Mesenchymal stem cell (in vitro differentiated cells and primary cell): ENCODE measurements at regions not wholly inside any gene's neighbourhood (a gene's known extent, or its start where the extent isn't known, plus 50 kb on each side); places are given as distances from the start of the nearest gene placed in this dataset.

ENCODE experiments used
- DNase-seq: peaks from one replicate; pipeline ENCODE4 v3.0.0-alpha.2; 2013
- H2AFZ ChIP-seq: one replicate; pipeline ENCODE4 v1.6.1; 2013; ENCODE audit warnings: low read depth, mild to moderate bottlenecking, control low read depth, inconsistent platforms, low read length, moderate library complexity
- H2AK5ac ChIP-seq: 2 replicates; pipeline ENCODE4 v1.6.1; 2013; ENCODE audit warnings: low read length, moderate library complexity, mild to moderate bottlenecking, inconsistent platforms; ENCODE audit not compliant: severe bottlenecking
- H2BK120ac ChIP-seq: one replicate; pipeline ENCODE4 v1.6.1; 2013; ENCODE audit warnings: low read depth, mild to moderate bottlenecking, inconsistent platforms, low read length, moderate library complexity
- H2BK12ac ChIP-seq, 2 experiments: one replicate each; pipeline ENCODE4 v1.6.1; 2013; ENCODE audit warnings: inconsistent platforms in 2 of 2, low read length in 2 of 2, mild to moderate bottlenecking in 2 of 2, moderate library complexity in 2 of 2, control low read depth in 1 of 2
- H2BK15ac ChIP-seq: one replicate; pipeline ENCODE4 v1.6.1; 2013; ENCODE audit warnings: mild to moderate bottlenecking, low read depth, inconsistent platforms; ENCODE audit not compliant: poor library complexity, severe bottlenecking
- H2BK5ac ChIP-seq: 2 replicates; pipeline ENCODE4 v1.6.1; 2013; ENCODE audit warnings: low read depth, mild to moderate bottlenecking, low read length, control low read depth, inconsistent platforms; ENCODE audit not compliant: poor library complexity, severe bottlenecking
- H3K14ac ChIP-seq, 2 experiments: one replicate each; pipeline ENCODE4 v1.6.1; 2013; ENCODE audit warnings: inconsistent platforms in 2 of 2, low read length in 2 of 2, control low read depth in 1 of 2, mild to moderate bottlenecking in 1 of 2, moderate library complexity in 1 of 2
- H3K18ac ChIP-seq, 2 experiments: one replicate each; pipeline ENCODE4 v1.6.1; 2013; ENCODE audit warnings: inconsistent platforms in 2 of 2, low read length in 2 of 2, control low read depth in 1 of 2, low read depth in 1 of 2, mild to moderate bottlenecking in 1 of 2
- H3K23ac ChIP-seq, 2 experiments: one replicate each; pipeline ENCODE4 v1.6.1; 2013; ENCODE audit warnings: inconsistent platforms in 2 of 2, low read length in 2 of 2, mild to moderate bottlenecking in 2 of 2, moderate library complexity in 2 of 2, control low read depth in 1 of 2
- H3K27ac ChIP-seq: 2 replicates; pipeline ENCODE4 v1.5.1; 2013; ENCODE audit warnings: mild to moderate bottlenecking, moderate library complexity, low read length, control low read depth, inconsistent platforms; ENCODE audit not compliant: poor library complexity, severe bottlenecking
- H3K27me3 ChIP-seq, 2 experiments: 2 replicates each; pipeline versions ENCODE4 v1.6.1 to v1.7.0; 2013; ENCODE audit warnings: low read length in 2 of 2, mild to moderate bottlenecking in 2 of 2, moderate library complexity in 2 of 2, control low read depth in 1 of 2, inconsistent platforms in 1 of 2; ENCODE audit not compliant: control insufficient read depth in 1 of 2, insufficient read depth in 1 of 2
- H3K36me3 ChIP-seq, 2 experiments: 2 replicates each; pipeline versions ENCODE4 v1.6.1 to v1.7.0; 2013; ENCODE audit warnings: low read length in 2 of 2, control low read depth in 1 of 2, inconsistent platforms in 1 of 2, low read depth in 1 of 2, mild to moderate bottlenecking in 1 of 2; ENCODE audit not compliant: insufficient read depth in 2 of 2, control insufficient read depth in 1 of 2
- H3K4ac ChIP-seq, 2 experiments: one replicate each; pipeline ENCODE4 v1.6.1; 2013; ENCODE audit warnings: inconsistent platforms in 2 of 2, low read length in 2 of 2, mild to moderate bottlenecking in 2 of 2, moderate library complexity in 2 of 2, control low read depth in 1 of 2, low read depth in 1 of 2
- H3K4me1 ChIP-seq: 2 replicates; pipeline ENCODE4 v1.6.1; 2013; ENCODE audit warnings: low read depth, low read length, control low read depth; ENCODE audit not compliant: control insufficient read depth, insufficient read depth
- H3K4me2 ChIP-seq: 2 replicates; pipeline ENCODE4 v1.6.1; 2013; ENCODE audit warnings: low read length, mild to moderate bottlenecking, inconsistent platforms; ENCODE audit not compliant: poor library complexity, severe bottlenecking
- H3K4me3 ChIP-seq, 2 experiments: 2 replicates each; pipeline versions ENCODE4 v1.5.1 to v1.7.0; 2013; ENCODE audit warnings: low read length in 2 of 2, mild to moderate bottlenecking in 2 of 2, control low read depth in 1 of 2, low read depth in 1 of 2; ENCODE audit not compliant: insufficient read depth in 1 of 2
- H3K79me1 ChIP-seq: replicated peaks from 2 replicates; pipeline ENCODE4 v1.6.1; 2013; ENCODE audit warnings: mild to moderate bottlenecking, control low read depth, low read length, inconsistent platforms; ENCODE audit not compliant: poor library complexity, severe bottlenecking
- H3K9ac ChIP-seq: 2 replicates; pipeline ENCODE4 v1.7.0; 2013; ENCODE audit warnings: mild to moderate bottlenecking, low read length, moderate library complexity
- H3K9me3 ChIP-seq: 2 replicates; pipeline ENCODE4 v1.7.0; 2013; ENCODE audit warnings: mild to moderate bottlenecking, low read length; ENCODE audit not compliant: control insufficient read depth
- H4K8ac ChIP-seq: one replicate; pipeline ENCODE4 v1.6.1; 2013; ENCODE audit warnings: inconsistent platforms, mild to moderate bottlenecking, low read length, moderate library complexity
- H4K91ac ChIP-seq: one replicate; pipeline ENCODE4 v1.6.1; 2013; ENCODE audit warnings: mild to moderate bottlenecking, low read length, inconsistent platforms
- WGBS: methylation state at CpG from one replicate; pipeline ENCODE4 v1.1.7; 2013; ENCODE audit warnings: mixed read lengths; 5-methylcytosine and 5-hydroxymethylcytosine counted together

DNA sequence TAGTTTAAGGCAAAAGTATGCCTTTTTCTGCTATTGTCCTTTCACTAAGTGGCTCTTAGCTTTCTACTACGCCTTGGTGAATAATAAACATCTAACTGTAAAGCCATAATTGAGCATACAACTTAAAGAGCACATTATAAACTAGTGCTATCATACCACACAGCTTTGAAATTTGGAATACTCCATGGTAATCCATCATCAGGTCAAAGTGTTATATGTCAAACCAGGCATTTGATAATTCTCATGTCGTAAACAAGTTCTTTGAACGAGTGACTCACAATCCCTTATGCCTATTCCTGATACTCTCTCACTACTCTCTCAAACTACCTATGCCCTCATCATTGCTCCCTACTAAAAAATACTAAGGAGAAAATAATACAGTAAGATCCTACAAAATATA, 60.3 kb upstream of the FMN2 start:
- no peak overlapping the region for H3K18ac ChIP-seq
- DNase-seq, result peak; percentile 67
- H3K14ac ChIP-seq, result no peak overlapping the region
- peak overlapping the region; percentile 76 for H3K9ac ChIP-seq
- H3K79me1 ChIP-seq, result no peaks in the 10 kb centered on the region
- no peak overlapping the region for H3K4me2 ChIP-seq
- no peak overlapping the region for H3K23ac ChIP-seq
- no peak overlapping the region for H4K91ac ChIP-seq
- no peaks in the 10 kb centered on the region for H3K9me3 ChIP-seq
- H3K4me3 ChIP-seq, result no peak overlapping the region
- H3K4ac ChIP-seq, result no peak overlapping the region
- H3K36me3 ChIP-seq, result no peaks in the 10 kb centered on the region
- no peaks in the 10 kb centered on the region for H3K27me3 ChIP-seq
- WGBS, result 5% methylated on average over 3 of the region's 3 CpGs
- H2BK12ac ChIP-seq, result no peak overlapping the region
- no peak overlapping the region for H4K8ac ChIP-seq
- no peak overlapping the region for H2BK120ac ChIP-seq
- no peak overlapping the region for H2AFZ ChIP-seq
- peak overlapping the region; percentile 84 for H2BK5ac ChIP-seq
- no peak overlapping the region for H2AK5ac ChIP-seq
- peak overlapping the region; percentile 96 for H3K27ac ChIP-seq
- H2BK15ac ChIP-seq, result no peak overlapping the region
- peaks cover 6% of the 10 kb centered on the region for H3K4me1 ChIP-seq

GRCh38 chr1:240033406-240033805, 58.3 kb upstream of the FMN2 start:
- Histone ChIP-seq H2AK5ac (peak overlapping the region; percentile 98), H3K4ac (no peak overlapping the region), H3K79me1 (no peaks in the 10 kb centered on the region), H4K91ac (no peak overlapping the region), H2AFZ (no peak overlapping the region), H3K14ac (no peak overlapping the region), H3K9ac (no peak overlapping the region), H4K8ac (no peak overlapping the region), H3K9me3 (no peaks in the 10 kb centered on the region), H3K18ac (no peak overlapping the region), H3K36me3 (no peaks in the 10 kb centered on the region), H3K4me2 (no peak overlapping the region), H2BK5ac (no peak overlapping the region), H3K27ac (peak overlapping the region; percentile 43), H3K23ac (no peak overlapping the region), H3K4me1 (peaks cover 6% of the 10 kb centered on the region), H3K4me3 (no peak overlapping the region), H2BK12ac (no peak overlapping the region), H2BK120ac (no peak overlapping the region), H3K27me3 (no peaks in the 10 kb centered on the region), H2BK15ac (no peak overlapping the region)
- no peak for DNase-seq
- WGBS, result 70% methylated on average over 2 of the region's 3 CpGs

GRCh38 chr1:240036526-240036925, 55.2 kb upstream of the FMN2 start:
- Histone ChIP-seq H4K8ac (no peak overlapping the region), H3K27me3 (no peaks in the 10 kb centered on the region), H2BK12ac (no peak overlapping the region), H2BK5ac (no peak overlapping the region), H2BK15ac (no peak overlapping the region), H2AK5ac (no peak overlapping the region), H3K36me3 (no peaks in the 10 kb centered on the region), H3K4me3 (no peak overlapping the region), H2BK120ac (no peak overlapping the region), H3K79me1 (no peaks in the 10 kb centered on the region), H4K91ac (no peak overlapping the region), H3K4me1 (peaks cover 1% of the 10 kb centered on the region), H3K9ac (no peak overlapping the region), H3K14ac (no peak overlapping the region), H3K23ac (no peak overlapping the region), H3K4ac (no peak overlapping the region), H3K18ac (no peak overlapping the region), H3K27ac (no peak overlapping the region), H2AFZ (no peak overlapping the region), H3K4me2 (no peak overlapping the region), H3K9me3 (no peaks in the 10 kb centered on the region)
- WGBS, result no CpG with 5 or more reads among the region's 1 CpG
- DNase-seq, result no peak
